Adrenal gland (tissue), 9 donors: ENCODE measurements at regions not wholly inside any gene's neighbourhood (a gene's known extent, or its start where the extent isn't known, plus 50 kb on each side); places are given as distances from the start of the nearest gene placed in this dataset.

Experiments used
- DNase-seq, 7 donors: peaks; one replicate each; pipeline ENCODE4 v3.0.0-alpha.2; 2019 to 2020
- H3K27ac ChIP-seq, 5 donors: fragments of 200-600 bp; sonication (generic) in 4 of 5; 1 replicate in 3 of 5; 2 replicates in 2 of 5; pipeline versions ENCODE4 v1.5.1 to v1.8.0; 2016 to 2020; ENCODE audit warnings: mild to moderate bottlenecking in 1 of 5
- H3K27me3 ChIP-seq: fragments of 200-600 bp; 2 replicates; pipeline ENCODE4 v1.8.0; 2021
- H3K36me3 ChIP-seq, 2 donors: fragments of 200-600 bp; replicated peaks in 1 of 2; 1 replicate in 1 of 2; 2 replicates in 1 of 2; pipeline versions ENCODE4 v1.5.1 to v1.8.0; 2018 to 2022
- H3K4me1 ChIP-seq, 2 donors: fragments of 200-600 bp; replicated peaks in 1 of 2; 1 replicate in 1 of 2; 2 replicates in 1 of 2; pipeline versions ENCODE4 v1.5.1 to v1.8.0; 2018 to 2021
- H3K4me3 ChIP-seq, 4 donors: fragments of 200-600 bp; sonication (generic) in 3 of 4; one replicate each; pipeline ENCODE4 v1.5.1; 2016 to 2018
- H3K9me3 ChIP-seq, 3 donors: fragments of 200-600 bp; sonication (generic) in 1 of 3; replicated peaks in 1 of 3; 1 replicate in 2 of 3; 2 replicates in 1 of 3; pipeline versions ENCODE4 v1.5.1 to v1.8.0; 2016 to 2021
- POLR2A ChIP-seq, 2 donors: fragments of 450-650 bp; IDR thresholded peaks; one replicate each; pipeline ENCODE4 v1.6.1; 2017; ENCODE audit warnings: antibody characterized with exemption in 2 of 2, mild to moderate bottlenecking in 2 of 2, moderate library complexity in 1 of 2
- WGBS, 4 donors: extraction: QIAGEN DNeasy Blood & Tissue Kit in 2 of 4; methylation state at CpG; one replicate each; pipeline versions ENCODE4 v1.1.5 to v1.1.7; 2013 to 2017; 5-methylcytosine and 5-hydroxymethylcytosine counted together
- intact Hi-C, 2 donors: fragments of 100-400 bp; cut with DNase I; formaldehyde crosslinking; loops; one replicate each; pipeline versions ENCODE4 v1.14.1 to v1.15.0; 2022 to 2023
- TF ChIP-seq, protein P1 (sequence below), 6 experiments: fragments of 450-650 bp in 4 of 6; fragments of 200-600 bp in 2 of 6; sonication (generic) in 1 of 6; IDR thresholded peaks; 1 replicate in 5 of 6; 2 replicates in 1 of 6; pipeline versions ENCODE4 v1.5.1 to v1.8.0; 2016 to 2021; ENCODE audit warnings: antibody characterized with exemption in 6 of 6, mild to moderate bottlenecking in 2 of 6, moderate library complexity in 1 of 6
- donor health status: healthy with polysubstance abuse.
- donor health status: Bipolar disorder and iron deficiency.
- donor health status: DM: yes; HTN: yes; CAD: no.
- donor health status: DM: no; HTN: no; CAD: no.
- donor health status: DM: no; HTN: no; CAD: no.

DNA sequence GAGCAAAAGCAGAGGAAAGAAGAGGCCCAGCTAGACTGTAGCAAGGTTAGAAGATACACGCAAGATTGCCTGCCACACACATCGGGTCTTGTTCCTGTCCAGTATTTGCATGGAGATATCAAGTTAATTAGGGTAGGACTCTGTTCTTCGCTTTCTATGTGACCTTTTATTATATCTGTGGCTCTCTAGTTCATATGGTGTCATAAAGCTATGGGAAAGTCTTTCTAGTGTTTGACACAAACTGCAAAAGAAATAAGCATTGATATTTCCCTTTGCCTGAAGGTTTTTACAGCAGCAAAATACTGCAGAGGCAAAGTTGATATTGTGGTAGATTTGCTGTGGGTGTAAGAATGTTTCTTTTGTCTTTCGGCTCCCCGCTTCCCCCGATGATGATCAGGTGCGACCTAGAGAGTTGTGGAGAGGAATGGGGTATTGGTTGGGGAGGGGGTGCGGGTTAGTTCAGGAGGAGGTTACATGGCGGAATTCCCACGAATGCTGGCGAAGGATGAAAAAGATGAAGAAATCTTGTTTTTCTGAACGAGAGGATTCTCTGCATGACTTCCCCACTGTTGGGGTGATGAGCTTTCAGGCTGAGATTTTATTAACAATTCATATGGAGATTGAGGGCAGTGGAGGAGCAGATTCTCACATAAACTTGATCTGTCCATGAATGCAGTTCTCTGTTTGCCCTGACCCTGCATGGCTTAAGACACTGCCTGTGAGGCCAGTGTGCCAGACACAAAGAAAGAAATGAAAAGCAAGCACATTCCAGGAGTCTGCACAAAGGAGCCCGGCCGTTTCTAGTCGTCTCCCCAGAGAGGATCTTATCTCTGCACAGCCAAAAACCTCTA is 550.2 kb downstream of the USP25 start:
- Histone ChIP-seq H3K4me3 (peak overlapping the region in 2 of 4 donors; percentile 10 to 44), H3K27me3 (no peaks in the 10 kb centered on the region), H3K36me3 (no peaks in the 10 kb centered on the region), H3K27ac (peak overlapping the region; percentile 62 to 84 (median 65)), H3K9me3 (no peaks in the 10 kb centered on the region), H3K4me1 (peaks cover 0 to 28% of the 10 kb centered on the region in 2 donors)
- TF ChIP-seq, protein P1, sequence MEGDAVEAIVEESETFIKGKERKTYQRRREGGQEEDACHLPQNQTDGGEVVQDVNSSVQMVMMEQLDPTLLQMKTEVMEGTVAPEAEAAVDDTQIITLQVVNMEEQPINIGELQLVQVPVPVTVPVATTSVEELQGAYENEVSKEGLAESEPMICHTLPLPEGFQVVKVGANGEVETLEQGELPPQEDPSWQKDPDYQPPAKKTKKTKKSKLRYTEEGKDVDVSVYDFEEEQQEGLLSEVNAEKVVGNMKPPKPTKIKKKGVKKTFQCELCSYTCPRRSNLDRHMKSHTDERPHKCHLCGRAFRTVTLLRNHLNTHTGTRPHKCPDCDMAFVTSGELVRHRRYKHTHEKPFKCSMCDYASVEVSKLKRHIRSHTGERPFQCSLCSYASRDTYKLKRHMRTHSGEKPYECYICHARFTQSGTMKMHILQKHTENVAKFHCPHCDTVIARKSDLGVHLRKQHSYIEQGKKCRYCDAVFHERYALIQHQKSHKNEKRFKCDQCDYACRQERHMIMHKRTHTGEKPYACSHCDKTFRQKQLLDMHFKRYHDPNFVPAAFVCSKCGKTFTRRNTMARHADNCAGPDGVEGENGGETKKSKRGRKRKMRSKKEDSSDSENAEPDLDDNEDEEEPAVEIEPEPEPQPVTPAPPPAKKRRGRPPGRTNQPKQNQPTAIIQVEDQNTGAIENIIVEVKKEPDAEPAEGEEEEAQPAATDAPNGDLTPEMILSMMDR (IDR thresholded peaks at IDR 0.05) = peak in 2 of 6 experiments; percentile 22 to 36
- peak in 1 of 2 donors; percentile 68 for TF ChIP-seq POLR2A (IDR thresholded peaks at IDR 0.05)
- 26 to 36% (median 31%) methylated on average over 15 of the region's 15 CpGs for WGBS, 4 donors
- peak; percentile 27 to 78 (median 62) for DNase-seq
- intact Hi-C loops = no loop called here

DNA sequence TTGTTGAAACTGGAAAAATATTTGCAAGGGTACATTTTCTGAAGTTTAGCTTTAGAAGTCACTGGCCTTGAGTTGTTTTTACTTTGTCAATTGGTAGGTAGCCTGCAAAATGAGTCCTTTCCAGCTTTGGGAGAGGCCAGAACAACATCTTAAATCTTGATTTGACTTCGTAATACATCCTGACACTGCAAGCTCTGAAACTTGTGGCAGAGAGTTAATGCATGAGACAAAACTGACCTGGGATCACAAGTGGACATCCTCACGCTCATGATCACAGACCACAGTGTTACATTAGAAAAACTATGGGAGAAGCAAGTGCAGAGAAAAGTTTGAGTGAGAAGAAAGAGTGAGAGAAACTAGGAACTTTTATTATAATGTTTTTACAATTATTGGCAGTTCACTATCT is 550.9 kb downstream of the USP25 start:
- WGBS, 4 donors = 27 to 52% (median 38%) methylated on average over 2 of the region's 2 CpGs
- no peak for TF ChIP-seq POLR2A (IDR thresholded peaks at IDR 0.05)
- TF ChIP-seq, protein P1 (IDR thresholded peaks at IDR 0.05) = no peak
- peak overlapping the region in 2 of 4 donors; percentile 10 to 44 for H3K4me3 ChIP-seq
- peak overlapping the region; percentile 62 to 84 (median 65) for H3K27ac ChIP-seq
- no peak for DNase-seq
- H3K9me3 ChIP-seq = no peaks in the 10 kb centered on the region
- no peaks in the 10 kb centered on the region for H3K36me3 ChIP-seq
- intact Hi-C loops = no loop called here
- peaks cover 0 to 28% of the 10 kb centered on the region in 2 donors for H3K4me1 ChIP-seq
- no peaks in the 10 kb centered on the region for H3K27me3 ChIP-seq

DNA sequence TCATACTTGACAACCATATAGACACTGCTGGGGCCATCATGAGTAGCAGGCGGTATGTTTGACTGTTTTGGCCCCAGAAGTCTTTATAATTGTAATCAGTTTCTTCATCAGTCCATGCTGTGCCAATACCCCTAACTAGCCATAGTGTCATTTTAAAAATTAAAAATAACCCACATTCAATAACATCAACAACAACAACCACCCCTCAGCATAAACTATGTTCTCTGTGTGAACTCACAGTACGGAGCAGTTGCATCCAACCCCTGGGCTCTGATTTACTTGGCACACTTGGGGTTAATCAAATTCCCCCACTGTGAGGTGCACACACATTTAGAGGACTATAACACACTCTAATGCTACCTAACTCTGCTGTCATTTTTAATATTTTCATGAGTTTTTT is 553.7 kb downstream of the USP25 start:
- Histone ChIP-seq H3K27ac (no peak overlapping the region), H3K4me1 (peaks cover 0 to 28% of the 10 kb centered on the region in 2 donors)
- DNase-seq = no peak

DNA sequence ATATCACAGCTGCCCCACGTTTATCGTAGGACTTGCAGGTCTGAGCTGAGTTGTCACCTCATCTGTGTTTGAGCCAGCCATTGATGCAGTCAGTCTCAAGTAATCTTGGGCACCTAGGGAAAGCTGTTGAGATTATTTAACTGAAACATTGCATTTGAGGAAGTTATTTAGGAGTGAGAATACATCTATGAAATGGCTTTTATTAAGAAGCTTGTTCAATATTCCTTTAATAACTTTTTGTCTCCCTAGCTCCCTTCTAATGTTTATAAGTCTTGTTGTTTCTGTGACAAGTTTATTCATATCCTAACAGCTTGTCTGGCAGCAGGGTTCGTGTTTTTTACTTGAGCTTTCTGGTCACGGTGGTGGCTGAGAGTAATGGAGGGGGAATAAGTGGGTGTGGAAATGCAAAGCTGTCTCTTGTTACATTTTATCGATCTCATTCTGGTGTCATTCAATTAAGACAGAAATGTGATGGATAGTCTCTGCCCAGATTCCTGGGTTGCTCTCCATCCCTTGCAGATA is 555.9 kb downstream of the USP25 start:
- TF ChIP-seq, protein P1 (IDR thresholded peaks at IDR 0.05) = no peak
- Histone ChIP-seq H3K36me3 (no peaks in the 10 kb centered on the region), H3K4me1 (peaks cover 0 to 23% of the 10 kb centered on the region in 2 donors), H3K4me3 (no peak overlapping the region), H3K27me3 (no peaks in the 10 kb centered on the region), H3K9me3 (no peaks in the 10 kb centered on the region), H3K27ac (no peak overlapping the region)
- no peak for DNase-seq
- intact Hi-C loops = no loop called here
- WGBS, 4 donors = 71 to 74% (median 72%) methylated on average over 5 of the region's 5 CpGs

More for the DNA sequence above, 553.7 kb downstream of the USP25 start:
- Histone ChIP-seq H3K4me3 (no peak overlapping the region), H3K36me3 (no peaks in the 10 kb centered on the region), H3K9me3 (no peaks in the 10 kb centered on the region), H3K27me3 (no peaks in the 10 kb centered on the region)
- no peak for TF ChIP-seq POLR2A (IDR thresholded peaks at IDR 0.05)
- TF ChIP-seq, protein P1 (IDR thresholded peaks at IDR 0.05) = no peak
- intact Hi-C loops = no loop called here
- 86 to 97% (median 96%) methylated on average over 2 of the region's 2 CpGs for WGBS, 4 donors
